Ishikawa (cell line): ENCODE measurements at regions not wholly inside any gene's neighbourhood (a gene's known extent, or its start where the extent isn't known, plus 50 kb on each side); places are given as distances from the start of the nearest gene placed in this dataset.

Source experiments
- CEBPB ChIP-seq: IDR thresholded peaks from 2 replicates; pipeline ENCODE4 v1.6.1; 2012
- CREB1 ChIP-seq: IDR thresholded peaks from 2 replicates; pipeline ENCODE4 v1.6.1; 2012; ENCODE audit warnings: low read depth
- EGR1 ChIP-seq: IDR thresholded peaks from 2 replicates; pipeline ENCODE4 v1.6.1; 2012
- EP300 ChIP-seq: IDR thresholded peaks from 2 replicates; pipeline ENCODE4 v1.6.1; 2012; ENCODE audit warnings: borderline replicate concordance
- FOXM1 ChIP-seq: IDR thresholded peaks from 2 replicates; pipeline ENCODE4 v1.6.1; 2012; ENCODE audit warnings: low read depth, borderline replicate concordance
- NFIC ChIP-seq: IDR thresholded peaks from 2 replicates; pipeline ENCODE4 v1.6.1; 2012
- RAD21 ChIP-seq: IDR thresholded peaks from 2 replicates; pipeline ENCODE4 v1.6.1; 2012; ENCODE audit warnings: low read depth
- TAF1 ChIP-seq: IDR thresholded peaks from 2 replicates; pipeline ENCODE4 v1.6.1; 2012; ENCODE audit warnings: low read depth, mild to moderate bottlenecking
- TCF12 ChIP-seq: IDR thresholded peaks from 2 replicates; pipeline ENCODE4 v1.6.1; 2012; ENCODE audit warnings: low read depth
- TEAD4 ChIP-seq: IDR thresholded peaks from 2 replicates; pipeline ENCODE4 v1.6.1; 2012
- YY1 ChIP-seq: IDR thresholded peaks from 2 replicates; pipeline ENCODE4 v1.6.1; 2012; ENCODE audit warnings: low read depth
- ZBTB7A ChIP-seq: IDR thresholded peaks from 2 replicates; pipeline ENCODE4 v1.6.1; 2012; ENCODE audit warnings: low read depth
- TF ChIP-seq, protein P1 (sequence below): IDR thresholded peaks from 2 replicates; pipeline ENCODE4 v1.6.1; 2012; ENCODE audit warnings: low read depth, mild to moderate bottlenecking
- TF ChIP-seq, protein P2 (sequence below): IDR thresholded peaks from 2 replicates; pipeline ENCODE4 v1.6.1; 2012
- TF ChIP-seq, protein P3 (sequence below): IDR thresholded peaks from 2 replicates; pipeline ENCODE4 v1.6.1; 2012

DNA sequence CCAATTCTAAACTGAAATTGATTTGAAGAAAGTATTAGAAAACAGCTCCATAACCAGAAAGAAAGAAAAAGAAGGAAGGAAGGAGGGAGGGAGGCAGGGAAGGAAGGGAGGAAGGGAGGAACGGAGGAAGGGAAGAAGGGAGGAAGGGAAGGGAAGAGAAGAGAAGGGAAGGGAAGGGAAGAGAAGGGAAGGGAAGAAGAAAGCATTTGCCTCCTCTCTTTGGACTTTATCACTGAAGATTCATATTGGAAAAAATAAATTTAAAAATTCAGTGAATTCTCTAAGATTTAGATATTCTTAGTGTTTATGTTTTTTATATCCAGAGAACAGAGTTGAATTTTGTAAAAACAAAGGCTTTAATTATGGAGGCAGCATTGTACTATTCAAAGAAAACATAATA lies 68.5 kb upstream of the NXT1 start:
- TF ChIP-seq FOXM1 = no peak
- TF ChIP-seq CEBPB = no peak
- no peak for TF ChIP-seq TCF12

DNA sequence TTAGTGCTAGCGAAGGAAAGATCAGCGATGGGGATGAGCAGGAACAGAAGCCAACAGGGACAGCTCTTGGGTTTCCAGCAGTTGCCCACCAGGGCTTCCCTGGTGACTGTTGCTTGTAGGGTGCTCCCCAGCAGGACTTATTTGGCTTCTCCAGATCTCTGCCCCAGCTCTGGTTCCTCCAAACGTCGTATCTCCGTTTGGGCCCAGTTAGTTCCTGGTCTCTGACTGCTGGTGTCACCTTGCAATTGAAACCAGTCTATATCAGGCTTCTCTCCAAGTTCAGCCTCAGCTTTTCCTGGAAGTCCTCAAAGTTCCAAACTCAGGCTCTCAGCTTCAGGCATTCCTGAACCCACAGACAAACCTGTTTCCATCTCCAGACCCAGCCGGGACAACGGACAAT lies 70.8 kb upstream of the NXT1 start:
- TF ChIP-seq, protein P1, sequence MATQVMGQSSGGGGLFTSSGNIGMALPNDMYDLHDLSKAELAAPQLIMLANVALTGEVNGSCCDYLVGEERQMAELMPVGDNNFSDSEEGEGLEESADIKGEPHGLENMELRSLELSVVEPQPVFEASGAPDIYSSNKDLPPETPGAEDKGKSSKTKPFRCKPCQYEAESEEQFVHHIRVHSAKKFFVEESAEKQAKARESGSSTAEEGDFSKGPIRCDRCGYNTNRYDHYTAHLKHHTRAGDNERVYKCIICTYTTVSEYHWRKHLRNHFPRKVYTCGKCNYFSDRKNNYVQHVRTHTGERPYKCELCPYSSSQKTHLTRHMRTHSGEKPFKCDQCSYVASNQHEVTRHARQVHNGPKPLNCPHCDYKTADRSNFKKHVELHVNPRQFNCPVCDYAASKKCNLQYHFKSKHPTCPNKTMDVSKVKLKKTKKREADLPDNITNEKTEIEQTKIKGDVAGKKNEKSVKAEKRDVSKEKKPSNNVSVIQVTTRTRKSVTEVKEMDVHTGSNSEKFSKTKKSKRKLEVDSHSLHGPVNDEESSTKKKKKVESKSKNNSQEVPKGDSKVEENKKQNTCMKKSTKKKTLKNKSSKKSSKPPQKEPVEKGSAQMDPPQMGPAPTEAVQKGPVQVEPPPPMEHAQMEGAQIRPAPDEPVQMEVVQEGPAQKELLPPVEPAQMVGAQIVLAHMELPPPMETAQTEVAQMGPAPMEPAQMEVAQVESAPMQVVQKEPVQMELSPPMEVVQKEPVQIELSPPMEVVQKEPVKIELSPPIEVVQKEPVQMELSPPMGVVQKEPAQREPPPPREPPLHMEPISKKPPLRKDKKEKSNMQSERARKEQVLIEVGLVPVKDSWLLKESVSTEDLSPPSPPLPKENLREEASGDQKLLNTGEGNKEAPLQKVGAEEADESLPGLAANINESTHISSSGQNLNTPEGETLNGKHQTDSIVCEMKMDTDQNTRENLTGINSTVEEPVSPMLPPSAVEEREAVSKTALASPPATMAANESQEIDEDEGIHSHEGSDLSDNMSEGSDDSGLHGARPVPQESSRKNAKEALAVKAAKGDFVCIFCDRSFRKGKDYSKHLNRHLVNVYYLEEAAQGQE = no peak
- TF ChIP-seq CEBPB (no peak), CREB1 (no peak), TEAD4 (no peak), EP300 (no peak), NFIC (no peak), TCF12 (no peak), ZBTB7A (no peak), FOXM1 (no peak), RAD21 (no peak), TAF1 (no peak), EGR1 (no peak), YY1 (no peak)
- TF ChIP-seq, protein P2, sequence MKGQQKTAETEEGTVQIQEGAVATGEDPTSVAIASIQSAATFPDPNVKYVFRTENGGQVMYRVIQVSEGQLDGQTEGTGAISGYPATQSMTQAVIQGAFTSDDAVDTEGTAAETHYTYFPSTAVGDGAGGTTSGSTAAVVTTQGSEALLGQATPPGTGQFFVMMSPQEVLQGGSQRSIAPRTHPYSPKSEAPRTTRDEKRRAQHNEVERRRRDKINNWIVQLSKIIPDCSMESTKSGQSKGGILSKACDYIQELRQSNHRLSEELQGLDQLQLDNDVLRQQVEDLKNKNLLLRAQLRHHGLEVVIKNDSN = no peak
- TF ChIP-seq, protein P3, sequence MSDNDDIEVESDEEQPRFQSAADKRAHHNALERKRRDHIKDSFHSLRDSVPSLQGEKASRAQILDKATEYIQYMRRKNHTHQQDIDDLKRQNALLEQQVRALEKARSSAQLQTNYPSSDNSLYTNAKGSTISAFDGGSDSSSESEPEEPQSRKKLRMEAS = no peak

DNA sequence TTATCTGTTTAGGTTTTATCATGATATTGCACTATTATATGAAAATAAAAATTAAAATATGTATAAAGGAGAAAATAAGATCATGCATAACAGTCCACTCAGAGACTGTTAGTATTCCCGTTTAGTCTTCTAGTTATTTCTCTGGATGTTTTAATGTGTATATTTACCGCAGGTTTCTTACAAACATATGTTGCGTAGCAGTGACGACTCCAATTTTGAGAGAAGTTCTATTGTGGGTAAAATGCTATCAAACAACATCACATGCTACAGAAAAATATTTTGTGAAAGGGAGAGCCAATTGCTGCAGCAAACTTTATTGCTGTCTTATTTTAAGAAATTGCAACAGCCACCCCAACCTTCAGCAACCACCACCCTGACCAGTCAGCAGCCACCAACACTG lies 72.4 kb upstream of the NXT1 start:
- TF ChIP-seq CREB1 = no peak
- TF ChIP-seq, protein P2 = no peak
- no peak for TF ChIP-seq CEBPB
- no peak for TF ChIP-seq RAD21
- no peak for TF ChIP-seq TCF12
- TF ChIP-seq FOXM1 = no peak
- TF ChIP-seq EGR1 = no peak
- no peak for TF ChIP-seq NFIC
- TF ChIP-seq YY1 = no peak
- TF ChIP-seq EP300 = no peak
- TF ChIP-seq TEAD4 = no peak
- no peak for TF ChIP-seq ZBTB7A
- TF ChIP-seq, protein P1 = no peak
- TF ChIP-seq TAF1 = no peak
- TF ChIP-seq, protein P3 = no peak

DNA sequence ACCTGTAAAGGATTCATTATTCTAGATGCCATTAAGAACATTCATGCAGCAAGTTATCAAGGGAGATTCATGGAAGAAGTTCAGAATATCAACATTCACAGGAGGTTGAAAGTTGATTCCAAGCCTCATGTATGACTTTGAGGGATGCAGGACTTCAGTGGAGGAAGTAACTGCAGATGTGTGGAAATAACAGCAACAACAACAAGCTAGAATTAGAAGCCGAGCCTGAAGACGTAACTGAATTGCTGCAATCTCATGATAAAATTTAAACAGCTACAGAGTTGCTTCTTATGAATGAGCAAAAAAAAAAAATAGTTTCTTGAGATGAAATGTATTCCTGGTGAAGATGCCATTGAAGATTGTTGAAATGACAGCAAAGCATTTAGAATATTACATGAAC lies 73.3 kb upstream of the NXT1 start:
- no peak for TF ChIP-seq EGR1
- no peak for TF ChIP-seq TEAD4
- TF ChIP-seq, protein P2 = no peak
- TF ChIP-seq ZBTB7A = no peak
- no peak for TF ChIP-seq TAF1
- TF ChIP-seq FOXM1 = no peak
- TF ChIP-seq CEBPB = no peak
- TF ChIP-seq, protein P1 = no peak
- TF ChIP-seq, protein P3 = no peak
- TF ChIP-seq CREB1 = no peak
- TF ChIP-seq TCF12 = no peak
- no peak for TF ChIP-seq NFIC
- no peak for TF ChIP-seq RAD21
- TF ChIP-seq YY1 = no peak
- no peak for TF ChIP-seq EP300
